HUES64 (cell line): ENCODE measurements at regions not wholly inside any gene's neighbourhood (a gene's known extent, or its start where the extent isn't known, plus 50 kb on each side); places are given as distances from the start of the nearest gene placed in this dataset.
"Not testable (repeated sequence)": the region's sequence is repeated elsewhere in the genome, so short reads cannot be mapped to it uniquely, and the experiment has no call there.

ENCODE experiments used
- H3K27ac ChIP-seq: 2 replicates; pipeline ENCODE4 v1.7.0; 2013; ENCODE audit warnings: low read depth, low read length, inconsistent platforms
- H3K27me3 ChIP-seq: 2 replicates; pipeline ENCODE4 v1.6.1; 2013; ENCODE audit warnings: mild to moderate bottlenecking, low read length; ENCODE audit not compliant: insufficient read depth
- H3K36me3 ChIP-seq: 2 replicates; pipeline ENCODE4 v1.6.1; 2013; ENCODE audit warnings: mild to moderate bottlenecking, low read length; ENCODE audit not compliant: insufficient read depth
- H3K4me1 ChIP-seq: 2 replicates; pipeline ENCODE4 v1.6.1; 2013; ENCODE audit warnings: mild to moderate bottlenecking, low read length, moderate library complexity; ENCODE audit not compliant: insufficient read depth
- H3K4me3 ChIP-seq: 2 replicates; pipeline ENCODE4 v1.5.1; 2013; ENCODE audit warnings: mild to moderate bottlenecking, low read length, moderate library complexity
- H3K9ac ChIP-seq: 2 replicates; pipeline ENCODE4 v1.6.1; 2013; ENCODE audit warnings: mild to moderate bottlenecking, low read depth, low read length
- H3K9me3 ChIP-seq: 2 replicates; pipeline ENCODE4 v1.6.1; 2013; ENCODE audit warnings: low read depth, low read length; ENCODE audit not compliant: insufficient read depth
- WGBS: fragments of 150-250, 120-280 bp; methylation state at CpG from one replicate; pipeline ENCODE4 v1.1.7; 2013; ENCODE audit warnings: missing lambda C conversion rate; 5-methylcytosine and 5-hydroxymethylcytosine counted together

DNA sequence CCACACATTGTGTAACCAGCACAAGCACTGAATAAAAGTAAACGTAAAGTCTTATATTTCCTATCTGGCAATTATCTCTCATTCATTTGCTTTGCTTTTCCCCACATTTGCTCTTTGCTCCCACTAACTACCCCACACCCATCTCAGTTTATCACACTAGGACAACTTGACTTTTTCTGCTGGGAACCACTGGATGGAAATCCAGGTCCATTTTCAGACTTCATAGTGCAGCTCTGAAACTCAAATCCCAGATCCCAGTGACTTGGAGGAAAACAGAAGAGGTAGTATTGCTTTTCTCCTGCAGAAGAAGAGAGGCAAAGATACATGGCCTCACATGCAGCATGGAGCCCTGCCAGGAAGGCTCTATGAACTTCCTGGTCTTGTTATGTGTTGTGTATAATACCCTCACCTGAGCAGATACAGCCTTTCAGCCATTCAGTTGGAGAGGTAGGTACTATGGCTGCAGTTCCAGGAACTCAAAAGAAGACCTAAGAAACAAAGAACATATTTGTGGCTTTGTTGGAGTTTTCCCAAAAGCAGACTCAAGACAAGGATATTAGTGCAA is 90.0 kb upstream of the NIPBL start:
- H3K4me3 ChIP-seq: no peak overlapping the region
- no peaks in the 10 kb centered on the region for H3K4me1 ChIP-seq
- no peak overlapping the region for H3K9ac ChIP-seq
- H3K27me3 ChIP-seq: no peaks in the 10 kb centered on the region
- no peak overlapping the region for H3K27ac ChIP-seq
- H3K36me3 ChIP-seq: no peaks in the 10 kb centered on the region
- 0 out of 2 replicates have a peak, but pooled peaks cover 4% of the 10 kb centered on the region for H3K9me3 ChIP-seq
- WGBS: 97% methylated on average over 1 of the region's 1 CpG

DNA sequence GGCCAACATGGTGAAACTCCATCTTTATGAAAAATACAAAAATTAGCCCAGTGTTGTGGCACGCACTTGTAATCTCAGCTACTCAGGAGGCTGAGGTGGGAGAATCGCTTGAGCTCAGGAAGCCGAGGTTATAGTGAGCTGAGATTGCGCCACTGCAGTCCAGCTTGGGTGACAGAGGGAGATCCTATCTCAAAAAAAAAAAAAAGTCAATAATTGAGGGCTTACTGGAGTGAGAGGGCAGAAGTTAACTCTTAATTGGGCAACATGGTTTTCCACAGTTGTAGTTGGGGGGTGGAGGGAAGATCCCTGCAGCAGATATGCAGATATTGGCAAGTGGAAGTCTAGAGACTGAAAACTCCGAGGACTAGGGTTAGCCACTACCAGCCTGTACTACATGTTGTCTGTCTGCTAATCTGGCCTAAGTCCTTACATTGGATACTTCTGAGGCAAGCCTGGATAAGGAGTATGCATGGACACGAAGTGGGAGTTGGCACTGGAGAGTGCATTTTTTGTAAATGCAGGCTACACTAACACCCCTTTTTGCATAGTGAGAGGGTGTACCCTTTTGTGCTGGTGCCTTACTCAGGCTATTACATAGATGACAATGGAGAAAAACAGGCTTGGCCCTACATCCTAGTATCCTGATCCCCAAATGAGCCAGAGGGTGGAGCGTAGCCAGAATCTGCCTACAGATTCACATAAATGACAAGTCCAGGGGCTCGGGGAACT is 89.0 kb upstream of the NIPBL start:
- Histone ChIP-seq H3K27ac (no peak overlapping the region), H3K4me3 (no peak overlapping the region), H3K27me3 (no peaks in the 10 kb centered on the region), H3K4me1 (no peaks in the 10 kb centered on the region), H3K9ac (no peak overlapping the region), H3K9me3 (no peaks in the 10 kb centered on the region), H3K36me3 (no peaks in the 10 kb centered on the region)
- 93% methylated on average over 8 of the region's 8 CpGs for WGBS

DNA sequence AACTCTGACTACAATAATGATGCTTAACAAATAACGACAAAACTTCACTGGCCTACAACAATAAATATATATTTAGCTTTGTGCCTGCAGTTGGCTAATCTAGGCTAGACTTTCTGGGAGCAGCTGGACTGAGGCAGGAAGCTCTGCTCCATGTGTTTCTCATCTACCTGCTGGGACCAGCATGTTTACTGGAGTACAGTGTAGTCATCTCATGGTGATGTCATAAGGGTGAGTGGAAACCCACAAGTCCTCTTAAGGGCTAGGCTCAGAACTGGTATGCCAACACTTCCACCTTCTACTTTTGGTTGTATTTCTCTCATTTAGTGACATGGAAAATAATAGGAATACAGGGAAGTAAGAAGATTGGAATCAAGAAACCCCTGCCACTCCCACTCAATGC is 85.7 kb upstream of the NIPBL start:
- 100% methylated on average over 1 of the region's 1 CpG for WGBS
- no peak overlapping the region for H3K27ac ChIP-seq
- H3K27me3 ChIP-seq: no peaks in the 10 kb centered on the region
- no peak overlapping the region for H3K4me3 ChIP-seq
- H3K36me3 ChIP-seq: no peaks in the 10 kb centered on the region
- no peaks in the 10 kb centered on the region for H3K9me3 ChIP-seq
- H3K9ac ChIP-seq: no peak overlapping the region
- H3K4me1 ChIP-seq: no peaks in the 10 kb centered on the region

DNA sequence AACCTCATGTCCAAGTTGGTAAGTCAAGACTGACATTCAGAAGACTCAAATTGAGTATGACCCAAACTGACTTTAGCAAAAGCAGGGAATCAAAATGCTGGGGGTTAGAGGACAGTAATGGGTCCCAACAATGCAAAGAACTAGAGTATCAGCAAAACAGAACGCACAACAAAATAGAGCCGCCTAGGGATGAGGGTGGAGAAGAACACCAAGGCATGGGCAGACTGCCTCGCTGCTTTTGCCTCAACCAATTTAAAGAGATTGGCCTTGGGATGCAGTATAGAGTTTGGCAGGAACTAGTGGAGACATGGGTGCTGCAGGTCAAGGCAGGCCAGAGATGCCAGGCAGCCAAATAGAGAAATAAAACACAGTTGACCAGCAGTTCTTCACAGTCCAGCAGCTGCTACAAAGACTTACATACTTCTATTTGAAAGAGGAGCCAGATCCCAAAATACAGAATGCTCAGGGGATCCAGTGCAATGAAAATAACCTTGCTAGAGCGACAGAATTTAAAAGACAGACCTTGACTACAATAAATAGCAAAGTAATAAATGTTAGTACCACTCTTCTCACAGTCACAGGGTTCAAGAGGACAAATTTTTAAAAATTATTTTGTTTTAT is 83.9 kb upstream of the NIPBL start:
- Histone ChIP-seq H3K9ac (no peak overlapping the region), H3K4me1 (no peaks in the 10 kb centered on the region), H3K36me3 (no peaks in the 10 kb centered on the region), H3K4me3 (no peak overlapping the region), H3K27ac (no peak overlapping the region), H3K27me3 (no peaks in the 10 kb centered on the region), H3K9me3 (no peaks in the 10 kb centered on the region)
- WGBS: 91% methylated on average over 3 of the region's 4 CpGs

GRCh38 chr5:36795366-36795765 is 81.2 kb upstream of the NIPBL start:
- H3K27ac ChIP-seq: no peak overlapping the region
- no peak overlapping the region for H3K4me3 ChIP-seq
- no peaks in the 10 kb centered on the region for H3K9me3 ChIP-seq
- H3K4me1 ChIP-seq: no peaks in the 10 kb centered on the region
- H3K36me3 ChIP-seq: no peaks in the 10 kb centered on the region
- H3K9ac ChIP-seq: no peak overlapping the region
- no peaks in the 10 kb centered on the region for H3K27me3 ChIP-seq
- WGBS: 91% methylated on average over 4 of the region's 4 CpGs

DNA sequence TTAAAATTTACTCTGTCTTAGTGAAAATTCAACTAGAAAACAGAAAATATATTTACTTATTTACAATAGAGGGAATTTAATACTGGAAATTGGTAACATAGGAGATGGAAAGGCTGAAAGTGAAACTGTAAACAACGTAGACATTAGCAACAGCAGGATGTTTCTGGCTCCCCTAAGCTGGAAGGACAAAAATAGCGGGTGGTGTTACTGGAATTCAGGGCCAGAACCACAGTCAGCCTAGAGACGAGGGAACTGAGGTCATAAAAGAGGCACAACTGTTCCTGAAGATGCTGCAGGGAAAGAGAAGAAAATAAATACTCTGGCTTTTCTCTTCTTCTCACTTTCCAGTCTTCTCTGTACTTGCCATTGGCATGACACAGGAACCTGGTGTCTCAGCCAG is 80.4 kb upstream of the NIPBL start:
- no peaks in the 10 kb centered on the region for H3K36me3 ChIP-seq
- 88% methylated on average over 3 of the region's 3 CpGs for WGBS
- no peaks in the 10 kb centered on the region for H3K9me3 ChIP-seq
- no peaks in the 10 kb centered on the region for H3K27me3 ChIP-seq
- H3K4me1 ChIP-seq: no peaks in the 10 kb centered on the region
- no peak overlapping the region for H3K9ac ChIP-seq
- no peak overlapping the region for H3K27ac ChIP-seq
- no peak overlapping the region for H3K4me3 ChIP-seq

DNA sequence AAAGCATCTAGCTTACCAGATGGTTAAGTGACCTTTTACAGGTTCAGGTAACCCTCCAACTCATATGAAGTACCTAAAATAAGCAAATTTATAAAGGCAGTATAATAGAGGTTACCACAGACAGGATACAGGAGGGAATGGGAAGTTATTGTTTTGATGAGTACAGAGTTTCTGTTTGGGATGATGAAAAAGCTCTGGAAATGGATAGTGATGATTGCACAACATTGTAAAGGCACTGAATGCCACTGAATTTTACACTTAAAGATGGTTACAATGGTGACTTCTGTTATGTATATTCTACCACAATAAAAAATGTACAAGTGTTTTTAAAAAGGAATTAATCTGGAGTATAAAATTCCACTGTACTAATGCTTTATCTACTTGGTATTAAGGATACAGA is 75.0 kb upstream of the NIPBL start:
- no peak overlapping the region for H3K4me3 ChIP-seq
- H3K4me1 ChIP-seq: no peaks in the 10 kb centered on the region
- H3K36me3 ChIP-seq: no peaks in the 10 kb centered on the region
- H3K27ac ChIP-seq: no peak overlapping the region
- H3K9me3 ChIP-seq: no peaks in the 10 kb centered on the region
- H3K9ac ChIP-seq: no peak overlapping the region
- no peaks in the 10 kb centered on the region for H3K27me3 ChIP-seq

GRCh38 chr5:36802187-36802586 is 74.4 kb upstream of the NIPBL start:
- H3K27ac ChIP-seq: no peak overlapping the region
- H3K4me1 ChIP-seq: no peaks in the 10 kb centered on the region
- no peaks in the 10 kb centered on the region for H3K36me3 ChIP-seq
- no peaks in the 10 kb centered on the region for H3K9me3 ChIP-seq
- no peak overlapping the region for H3K9ac ChIP-seq
- H3K27me3 ChIP-seq: no peaks in the 10 kb centered on the region
- whole genome bisulfite sequencing: 86% methylated on average over 4 of the region's 5 CpGs
- H3K4me3 ChIP-seq: no peak overlapping the region

DNA sequence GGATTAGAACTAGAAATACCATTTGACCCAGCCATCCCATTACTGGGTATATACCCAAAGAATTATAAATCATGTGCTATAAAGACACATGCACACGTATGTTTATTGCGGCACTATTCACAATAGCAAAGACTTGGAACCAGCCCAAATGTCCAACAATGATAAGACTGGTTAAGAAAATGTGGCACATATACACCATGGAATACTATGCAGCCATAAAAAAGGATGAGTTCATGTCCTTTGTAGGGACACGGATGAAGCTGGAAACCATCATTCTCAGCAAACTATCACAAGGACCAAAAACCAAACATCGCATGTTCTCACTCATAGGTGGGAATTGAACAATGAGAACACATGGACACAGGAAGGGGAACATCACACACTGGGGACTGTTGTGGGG is 63.3 kb upstream of the NIPBL start:
- not testable (repeated sequence) for H3K4me1 ChIP-seq, H3K4me3 ChIP-seq, H3K36me3 ChIP-seq, H3K9me3 ChIP-seq, H3K27me3 ChIP-seq, H3K27ac ChIP-seq, H3K9ac ChIP-seq
- 90% methylated on average over 3 of the region's 4 CpGs for WGBS

DNA sequence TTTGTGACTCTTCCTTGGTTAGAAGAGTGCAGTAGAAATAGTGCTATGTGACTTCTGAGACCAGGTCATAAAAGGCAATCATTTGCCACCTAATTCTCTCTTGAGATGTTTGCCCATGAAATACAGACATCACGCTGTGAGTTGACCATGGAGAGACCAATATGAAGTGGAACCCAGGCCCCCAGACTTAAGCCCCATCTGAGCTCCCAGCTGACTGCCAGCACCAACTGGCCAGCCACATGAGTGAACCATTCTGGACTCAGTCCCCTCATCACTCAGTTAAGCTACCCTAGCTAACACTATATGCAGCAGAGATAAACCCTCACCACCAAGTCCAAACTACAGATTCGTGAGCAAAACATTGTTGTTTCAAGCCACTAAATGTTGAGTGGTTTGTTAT is 60.7 kb upstream of the NIPBL start:
- no peaks in the 10 kb centered on the region for H3K4me1 ChIP-seq
- H3K36me3 ChIP-seq: no peaks in the 10 kb centered on the region
- H3K27me3 ChIP-seq: no peaks in the 10 kb centered on the region
- H3K4me3 ChIP-seq: no peak overlapping the region
- no peak overlapping the region for H3K9ac ChIP-seq
- no peaks in the 10 kb centered on the region for H3K9me3 ChIP-seq
- 86% methylated on average over 2 of the region's 2 CpGs for WGBS
- no peak overlapping the region for H3K27ac ChIP-seq

DNA sequence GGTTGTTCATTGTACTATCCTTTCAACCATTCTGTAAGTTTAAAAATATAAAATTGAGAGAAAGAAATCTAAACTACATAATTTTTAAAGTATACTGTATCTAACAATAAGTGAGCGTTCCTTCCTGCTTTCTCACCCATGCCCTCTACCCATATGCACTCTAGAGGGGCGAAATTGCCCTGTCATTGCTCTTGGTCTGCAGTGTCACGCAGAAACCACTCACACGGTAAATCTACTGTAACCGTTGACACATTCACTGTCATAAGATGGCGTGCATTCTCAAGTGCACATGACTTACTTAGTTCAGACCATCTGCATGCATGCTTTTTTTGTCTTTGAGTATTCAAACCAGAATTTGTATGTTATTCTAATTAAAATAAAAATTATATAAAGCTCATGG is 55.7 kb upstream of the NIPBL start:
- Histone ChIP-seq H3K9me3 (no peaks in the 10 kb centered on the region), H3K27me3 (no peaks in the 10 kb centered on the region; the same call in 1 of the 2 replicates), H3K4me3 (no peak overlapping the region), H3K4me1 (no peaks in the 10 kb centered on the region), H3K36me3 (no peaks in the 10 kb centered on the region), H3K27ac (no peak overlapping the region), H3K9ac (no peak overlapping the region)
- 91% methylated on average over 6 of the region's 6 CpGs for WGBS
